ENCODE measurements at regions not wholly inside any gene's neighbourhood (a gene's known extent, or its start where the extent isn't known, plus 50 kb on each side); places are given as distances from the start of the nearest gene placed in this dataset.

- TF ChIP-seq JUN (IDR thresholded peaks at IDR 0.05) (no peak), CTCF (IDR thresholded peaks at IDR 0.05) (no peak), NR3C1 (IDR thresholded peaks at IDR 0.05) (no peak), PBX3 (IDR thresholded peaks at IDR 0.05) (no peak)
These were observed 665.6 kb upstream of the KLHL29 start for GRCh38 chr2:22719396-22719795.
